A673 (cell line): ENCODE measurements at regions not wholly inside any gene's neighbourhood (a gene's known extent, or its start where the extent isn't known, plus 50 kb on each side); places are given as distances from the start of the nearest gene placed in this dataset.

ENCODE experiments used
- EZH2 ChIP-seq: fragments of 200-600 bp; sonication (generic); IDR thresholded peaks from 2 replicates; pipeline ENCODE4 v1.6.1; 2017; ENCODE audit warnings: borderline replicate concordance, low read depth, mild to moderate bottlenecking, mixed read lengths, antibody characterized with exemption, low read length; ENCODE audit not compliant: poor library complexity, severe bottlenecking
- TF ChIP-seq, protein P1 (sequence below): fragments of 300-800, 200-600 bp; sonication (generic); conservative IDR thresholded peaks from 2 replicates; pipeline ENCODE4 v1.5.1; 2017; ENCODE audit warnings: low read depth, mild to moderate bottlenecking, antibody characterized with exemption, low read length, moderate library complexity, mixed read lengths

DNA sequence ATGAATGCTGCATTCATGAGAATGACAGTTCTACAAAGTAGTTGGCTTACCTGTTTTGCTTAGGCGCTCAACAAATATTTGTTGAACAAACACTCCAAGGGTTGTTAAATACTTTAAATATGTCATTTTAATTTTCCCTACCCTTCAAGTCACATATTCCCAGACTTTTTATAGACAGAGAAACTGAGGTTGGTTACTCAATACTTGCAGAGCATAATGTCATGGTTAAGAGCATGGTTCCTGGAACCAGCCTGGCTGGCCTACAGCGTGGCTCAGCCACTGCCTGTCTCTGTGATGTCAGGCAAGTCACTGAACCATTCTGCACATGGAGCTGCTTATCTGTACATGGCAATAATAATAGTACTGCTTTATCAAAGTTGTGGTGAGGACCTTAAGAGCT, 120.0 kb upstream of the STK17B start:
- no peak for TF ChIP-seq EZH2
- TF ChIP-seq, protein P1, sequence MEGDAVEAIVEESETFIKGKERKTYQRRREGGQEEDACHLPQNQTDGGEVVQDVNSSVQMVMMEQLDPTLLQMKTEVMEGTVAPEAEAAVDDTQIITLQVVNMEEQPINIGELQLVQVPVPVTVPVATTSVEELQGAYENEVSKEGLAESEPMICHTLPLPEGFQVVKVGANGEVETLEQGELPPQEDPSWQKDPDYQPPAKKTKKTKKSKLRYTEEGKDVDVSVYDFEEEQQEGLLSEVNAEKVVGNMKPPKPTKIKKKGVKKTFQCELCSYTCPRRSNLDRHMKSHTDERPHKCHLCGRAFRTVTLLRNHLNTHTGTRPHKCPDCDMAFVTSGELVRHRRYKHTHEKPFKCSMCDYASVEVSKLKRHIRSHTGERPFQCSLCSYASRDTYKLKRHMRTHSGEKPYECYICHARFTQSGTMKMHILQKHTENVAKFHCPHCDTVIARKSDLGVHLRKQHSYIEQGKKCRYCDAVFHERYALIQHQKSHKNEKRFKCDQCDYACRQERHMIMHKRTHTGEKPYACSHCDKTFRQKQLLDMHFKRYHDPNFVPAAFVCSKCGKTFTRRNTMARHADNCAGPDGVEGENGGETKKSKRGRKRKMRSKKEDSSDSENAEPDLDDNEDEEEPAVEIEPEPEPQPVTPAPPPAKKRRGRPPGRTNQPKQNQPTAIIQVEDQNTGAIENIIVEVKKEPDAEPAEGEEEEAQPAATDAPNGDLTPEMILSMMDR = no peak
